Gastrocnemius medialis (tissue), 4 donors: ENCODE measurements at regions not wholly inside any gene's neighbourhood (a gene's known extent, or its start where the extent isn't known, plus 50 kb on each side); places are given as distances from the start of the nearest gene placed in this dataset.

Experiments used
- ATAC-seq, 2 donors: fragments of 150-250 bp; one replicate each; pipeline ENCODE4 v1.9.1; 2016
- DNase-seq, 2 donors: peaks; one replicate each; pipeline ENCODE4 v3.0.0-alpha.2; 2019
- H3K27ac ChIP-seq, 4 donors: fragments of 200-600 bp; sonication (generic); 1 replicate in 1 of 4; 2 replicates in 3 of 4; pipeline ENCODE4 v1.5.1; 2016 to 2018; ENCODE audit warnings: mild to moderate bottlenecking in 2 of 4, moderate library complexity in 1 of 4
- H3K27me3 ChIP-seq, 3 donors: fragments of 200-600 bp; sonication (generic) in 2 of 3; 1 replicate in 1 of 3; 2 replicates in 2 of 3; pipeline versions ENCODE4 v1.5.1 to v1.6.0; 2016 to 2019; ENCODE audit warnings: mild to moderate bottlenecking in 1 of 3, moderate library complexity in 1 of 3
- H3K36me3 ChIP-seq, 2 donors: fragments of 200-600 bp; sonication (generic) in 1 of 2; one replicate each; pipeline ENCODE4 v1.5.1; 2017 to 2018
- H3K4me1 ChIP-seq, 2 donors: fragments of 200-600 bp; sonication (generic) in 1 of 2; one replicate each; pipeline ENCODE4 v1.5.1; 2016 to 2017; ENCODE audit warnings: mild to moderate bottlenecking in 2 of 2
- H3K4me3 ChIP-seq, 4 donors: fragments of 200-600 bp; sonication (generic) in 3 of 4; 1 replicate in 1 of 4; 2 replicates in 3 of 4; pipeline ENCODE4 v1.5.1; 2016 to 2019; ENCODE audit warnings: mild to moderate bottlenecking in 2 of 4
- H3K9me3 ChIP-seq, 3 donors: fragments of 200-600 bp; sonication (generic) in 2 of 3; 1 replicate in 1 of 3; 2 replicates in 2 of 3; pipeline ENCODE4 v1.5.1; 2016 to 2019
- POLR2A ChIP-seq, 2 donors: fragments of 450-650 bp; IDR thresholded peaks; one replicate each; pipeline ENCODE4 v1.6.1; 2017; ENCODE audit warnings: antibody characterized with exemption in 2 of 2, mild to moderate bottlenecking in 2 of 2, moderate library complexity in 2 of 2
- in situ Hi-C, 4 donors: fragments of 200-750 bp; cut with MboI; loops; one replicate each; pipeline versions ENCODE4 v1.15.0 to v1.8.0; 2017; ENCODE audit warnings: low sequenced_read_pairs in 4 of 4
- intact Hi-C: fragments of 100-400 bp; cut with DNase I; formaldehyde crosslinking; loops from one replicate; pipeline ENCODE4 v1.15.1; 2023; ENCODE audit warnings: low total_unique reads
- TF ChIP-seq, protein P1 (sequence below), 5 experiments: fragments of 450-650 bp in 3 of 5; fragments of 200-600 bp in 2 of 5; sonication (generic) in 2 of 5; IDR thresholded peaks in 4 of 5; conservative IDR thresholded peaks in 1 of 5; 1 replicate in 4 of 5; 2 replicates in 1 of 5; pipeline ENCODE4 v1.5.1; 2016 to 2019; ENCODE audit warnings: antibody characterized with exemption in 5 of 5, mild to moderate bottlenecking in 3 of 5, moderate library complexity in 3 of 5

- in situ Hi-C loops (no loop called here), intact Hi-C loops (no loop called here)
- no peak for TF ChIP-seq POLR2A (IDR thresholded peaks at IDR 0.05)
- TF ChIP-seq, protein P1, sequence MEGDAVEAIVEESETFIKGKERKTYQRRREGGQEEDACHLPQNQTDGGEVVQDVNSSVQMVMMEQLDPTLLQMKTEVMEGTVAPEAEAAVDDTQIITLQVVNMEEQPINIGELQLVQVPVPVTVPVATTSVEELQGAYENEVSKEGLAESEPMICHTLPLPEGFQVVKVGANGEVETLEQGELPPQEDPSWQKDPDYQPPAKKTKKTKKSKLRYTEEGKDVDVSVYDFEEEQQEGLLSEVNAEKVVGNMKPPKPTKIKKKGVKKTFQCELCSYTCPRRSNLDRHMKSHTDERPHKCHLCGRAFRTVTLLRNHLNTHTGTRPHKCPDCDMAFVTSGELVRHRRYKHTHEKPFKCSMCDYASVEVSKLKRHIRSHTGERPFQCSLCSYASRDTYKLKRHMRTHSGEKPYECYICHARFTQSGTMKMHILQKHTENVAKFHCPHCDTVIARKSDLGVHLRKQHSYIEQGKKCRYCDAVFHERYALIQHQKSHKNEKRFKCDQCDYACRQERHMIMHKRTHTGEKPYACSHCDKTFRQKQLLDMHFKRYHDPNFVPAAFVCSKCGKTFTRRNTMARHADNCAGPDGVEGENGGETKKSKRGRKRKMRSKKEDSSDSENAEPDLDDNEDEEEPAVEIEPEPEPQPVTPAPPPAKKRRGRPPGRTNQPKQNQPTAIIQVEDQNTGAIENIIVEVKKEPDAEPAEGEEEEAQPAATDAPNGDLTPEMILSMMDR (IDR thresholded peaks at IDR 0.05 in 4 of 5, conservative IDR thresholded peaks at IDR 0.05 in 1 of 5) = no peak
These were observed 82.6 kb downstream of the POU3F3 start for GRCh38 chr2:104936527-104936926.

DNA sequence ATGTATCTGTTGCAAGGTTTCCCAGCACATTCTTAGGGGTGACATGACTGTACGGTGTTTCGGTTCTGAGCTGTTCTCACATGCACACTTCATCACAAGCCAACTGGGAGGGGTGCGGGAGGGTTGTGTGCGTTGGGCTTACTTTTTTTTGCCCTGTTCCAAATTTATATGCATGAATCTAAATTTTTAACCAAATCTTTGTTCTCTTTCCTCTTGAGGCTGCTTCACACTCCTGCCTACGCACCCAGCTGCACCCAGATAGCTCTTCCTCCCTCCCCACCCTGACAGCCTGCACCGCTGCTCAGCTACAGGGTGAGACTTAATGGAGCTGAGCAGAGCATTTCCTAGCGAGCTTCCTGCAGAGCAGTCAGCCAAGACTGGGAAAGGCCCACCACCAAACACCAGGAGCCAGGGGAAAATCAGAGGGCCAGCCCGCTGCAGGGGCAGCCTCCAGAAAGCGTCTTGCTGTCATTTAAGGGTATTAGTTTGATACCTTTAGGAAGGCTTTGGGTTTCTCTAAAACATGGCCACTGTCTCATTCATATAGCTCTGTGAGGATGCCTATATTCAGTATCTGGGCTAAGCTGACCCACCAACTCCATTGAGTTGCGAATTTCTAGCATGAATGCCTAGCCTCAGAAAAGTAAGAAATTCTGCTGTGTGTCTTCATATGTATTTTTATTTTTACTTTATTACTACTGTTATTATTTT is 84.5 kb downstream of the POU3F3 start:
- no peak overlapping the region for H3K4me3 ChIP-seq
- H3K27ac ChIP-seq = no peak overlapping the region
- TF ChIP-seq, protein P1 (IDR thresholded peaks at IDR 0.05 in 4 of 5, conservative IDR thresholded peaks at IDR 0.05 in 1 of 5) = no peak
- no peak for TF ChIP-seq POLR2A (IDR thresholded peaks at IDR 0.05)
- H3K27me3 ChIP-seq = peaks cover 0 to 2% (median 0%) of the 10 kb centered on the region in 3 donors
- DNase-seq = no peak
- no peaks in the 10 kb centered on the region for H3K36me3 ChIP-seq
- no peaks in the 10 kb centered on the region for H3K9me3 ChIP-seq
- in situ Hi-C loops = no loop called here
- no peak for ATAC-seq
- H3K4me1 ChIP-seq = no peaks in the 10 kb centered on the region
- intact Hi-C loops = no loop called here

More at GRCh38 chr2:104936527-104936926, 82.6 kb downstream of the POU3F3 start:
- no peak for ATAC-seq
- no peaks in the 10 kb centered on the region for H3K4me1 ChIP-seq
- no peak for DNase-seq
- H3K27me3 ChIP-seq = no peaks in the 10 kb centered on the region
- no peaks in the 10 kb centered on the region for H3K9me3 ChIP-seq
- no peaks in the 10 kb centered on the region for H3K36me3 ChIP-seq
- H3K4me3 ChIP-seq = no peak overlapping the region
- no peak overlapping the region for H3K27ac ChIP-seq

DNA sequence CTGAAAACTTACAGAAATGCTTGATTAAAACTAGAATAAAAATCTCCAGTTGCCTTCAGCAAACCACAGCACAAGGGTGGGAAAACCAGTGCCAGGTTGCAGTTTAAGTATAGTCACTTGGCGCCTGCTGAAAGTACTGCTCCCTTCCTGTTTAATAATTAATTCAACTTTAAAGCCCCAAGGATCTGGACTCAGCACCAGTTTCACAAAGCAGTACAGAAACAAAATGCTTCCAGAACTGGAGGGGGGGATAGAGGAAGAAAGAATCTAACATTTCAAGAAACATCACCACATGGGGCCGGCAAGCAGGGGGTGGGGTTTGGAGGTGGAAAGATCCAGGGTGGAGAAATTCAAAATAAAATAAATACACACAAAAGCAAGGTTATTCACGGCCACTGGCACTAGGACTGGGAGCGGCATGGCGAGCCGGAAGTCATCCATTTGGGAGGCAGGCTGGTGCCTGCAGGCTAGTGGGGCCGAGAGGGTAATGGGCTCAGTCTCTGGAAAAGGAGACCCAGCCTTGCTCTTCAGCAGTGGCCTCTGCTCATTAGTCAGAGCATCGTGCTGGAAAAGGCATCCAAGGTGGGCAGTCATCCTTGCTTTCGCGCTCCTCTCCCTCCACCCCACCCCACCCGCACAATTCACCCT is 85.8 kb downstream of the POU3F3 start:
- Histone ChIP-seq H3K36me3 (no peaks in the 10 kb centered on the region), H3K9me3 (no peaks in the 10 kb centered on the region), H3K4me1 (no peaks in the 10 kb centered on the region), H3K4me3 (no peak overlapping the region), H3K27me3 (peaks cover 0 to 2% (median 0%) of the 10 kb centered on the region in 3 donors), H3K27ac (no peak overlapping the region)
- no peak for ATAC-seq
- intact Hi-C loops (no loop called here), in situ Hi-C loops (no loop called here)
- TF ChIP-seq, protein P1 (IDR thresholded peaks at IDR 0.05 in 4 of 5, conservative IDR thresholded peaks at IDR 0.05 in 1 of 5) = no peak
- no peak for DNase-seq

DNA sequence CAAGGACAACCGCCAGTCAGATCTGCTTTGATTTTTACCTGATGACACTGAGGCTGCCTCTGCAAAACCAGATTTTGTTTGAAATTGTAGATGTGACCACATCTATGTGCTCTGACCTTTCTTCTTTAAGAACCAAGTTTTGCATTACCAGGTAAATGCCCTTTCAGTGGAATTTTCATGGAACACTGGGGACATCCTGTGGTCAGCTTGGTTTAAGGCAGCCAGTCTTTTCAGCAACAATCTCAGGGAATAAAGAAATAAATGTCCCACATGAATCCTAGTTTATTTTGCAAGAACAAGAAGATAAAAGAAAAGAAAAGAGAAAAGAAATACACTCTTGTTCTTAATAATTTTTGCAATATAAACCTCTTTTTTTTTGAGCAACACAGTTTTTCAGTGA is 90.6 kb downstream of the POU3F3 start:
- H3K9me3 ChIP-seq = no peaks in the 10 kb centered on the region
- TF ChIP-seq POLR2A (IDR thresholded peaks at IDR 0.05) = no peak
- TF ChIP-seq, protein P1 (IDR thresholded peaks at IDR 0.05 in 4 of 5, conservative IDR thresholded peaks at IDR 0.05 in 1 of 5) = peak in 1 of 5 experiments; percentile 22
- intact Hi-C loops = no loop called here
- no peak overlapping the region for H3K27ac ChIP-seq
- DNase-seq = no peak
- in situ Hi-C loops = no loop called here
- H3K36me3 ChIP-seq = no peaks in the 10 kb centered on the region
- peaks cover 4 to 15% (median 7%) of the 10 kb centered on the region in 3 donors for H3K27me3 ChIP-seq
- no peak overlapping the region for H3K4me3 ChIP-seq
- H3K4me1 ChIP-seq = no peaks in the 10 kb centered on the region
- no peak for ATAC-seq
